ENCODE measurements at regions not wholly inside any gene's neighbourhood (a gene's known extent, or its start where the extent isn't known, plus 50 kb on each side); places are given as distances from the start of the nearest gene placed in this dataset.

DNA sequence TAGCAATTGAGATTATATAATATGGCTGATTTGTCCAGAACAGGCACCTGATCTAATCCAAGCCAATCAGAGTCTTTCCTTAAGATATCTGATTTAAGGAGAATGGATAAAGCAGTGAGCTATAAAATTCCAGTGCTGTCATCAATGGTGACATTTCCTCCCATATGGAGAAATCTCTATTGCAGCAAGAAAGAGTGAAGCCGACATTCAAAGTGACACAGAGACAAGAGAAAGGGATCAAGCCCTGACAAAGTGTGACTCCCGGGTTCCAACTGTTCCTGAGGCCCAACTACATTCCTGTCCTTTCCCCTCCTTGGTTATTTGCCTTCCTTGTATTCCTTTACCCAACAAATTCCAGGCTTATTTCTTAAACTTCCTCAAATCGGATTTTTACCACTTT, 430.0 kb upstream of the SOX5 start:
- TF ChIP-seq GATA2 (IDR thresholded peaks at IDR 0.05; ENCODE audit: low read depth, low read length) (no peak), GATA3 (IDR thresholded peaks at IDR 0.05; ENCODE audit: low read depth, low read length) (no peak)

Data from SH-SY5Y (cell line).